ENCODE measurements at regions not wholly inside any gene's neighbourhood (a gene's known extent, or its start where the extent isn't known, plus 50 kb on each side); places are given as distances from the start of the nearest gene placed in this dataset.

DNA sequence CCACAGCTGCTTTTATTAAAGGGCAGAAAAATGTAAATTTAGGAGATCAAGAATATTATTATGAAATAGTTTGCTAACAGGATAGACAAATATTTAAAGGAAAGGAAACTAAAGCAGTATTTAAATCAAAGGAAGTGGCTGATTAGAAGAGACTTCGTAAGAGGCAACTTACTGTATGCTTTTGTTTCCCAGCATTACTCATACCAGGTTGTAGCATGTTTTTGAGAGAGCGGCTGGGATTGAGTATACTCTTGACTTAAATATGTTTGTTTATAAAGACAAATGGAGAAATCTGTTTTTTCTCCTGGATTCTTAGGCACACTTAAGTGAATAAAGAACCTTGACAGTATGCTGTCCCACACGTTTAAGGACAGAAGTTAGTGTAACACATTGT lies 293.7 kb downstream of the ZNF248 start:
- Histone ChIP-seq H3K9me3 (no peaks in the 10 kb centered on the region), H3K27ac (no peak overlapping the region), H3K4me1 (no peaks in the 10 kb centered on the region), H3K4me3 (no peak overlapping the region), H3K27me3 (no peaks in the 10 kb centered on the region), H3K36me3 (no peaks in the 10 kb centered on the region)
- DNase-seq (ENCODE audit: low spot score in 2 of 2), result no peak
- TF ChIP-seq POLR2AphosphoS5 (IDR thresholded peaks at IDR 0.05) (no peak), POLR2A (IDR thresholded peaks at IDR 0.05) (no peak)
- TF ChIP-seq, protein P1, sequence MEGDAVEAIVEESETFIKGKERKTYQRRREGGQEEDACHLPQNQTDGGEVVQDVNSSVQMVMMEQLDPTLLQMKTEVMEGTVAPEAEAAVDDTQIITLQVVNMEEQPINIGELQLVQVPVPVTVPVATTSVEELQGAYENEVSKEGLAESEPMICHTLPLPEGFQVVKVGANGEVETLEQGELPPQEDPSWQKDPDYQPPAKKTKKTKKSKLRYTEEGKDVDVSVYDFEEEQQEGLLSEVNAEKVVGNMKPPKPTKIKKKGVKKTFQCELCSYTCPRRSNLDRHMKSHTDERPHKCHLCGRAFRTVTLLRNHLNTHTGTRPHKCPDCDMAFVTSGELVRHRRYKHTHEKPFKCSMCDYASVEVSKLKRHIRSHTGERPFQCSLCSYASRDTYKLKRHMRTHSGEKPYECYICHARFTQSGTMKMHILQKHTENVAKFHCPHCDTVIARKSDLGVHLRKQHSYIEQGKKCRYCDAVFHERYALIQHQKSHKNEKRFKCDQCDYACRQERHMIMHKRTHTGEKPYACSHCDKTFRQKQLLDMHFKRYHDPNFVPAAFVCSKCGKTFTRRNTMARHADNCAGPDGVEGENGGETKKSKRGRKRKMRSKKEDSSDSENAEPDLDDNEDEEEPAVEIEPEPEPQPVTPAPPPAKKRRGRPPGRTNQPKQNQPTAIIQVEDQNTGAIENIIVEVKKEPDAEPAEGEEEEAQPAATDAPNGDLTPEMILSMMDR (IDR thresholded peaks at IDR 0.05), result no peak
- intact Hi-C loops (cut with DNase I; ENCODE audit: low total_unique reads), result no loop called here

DNA sequence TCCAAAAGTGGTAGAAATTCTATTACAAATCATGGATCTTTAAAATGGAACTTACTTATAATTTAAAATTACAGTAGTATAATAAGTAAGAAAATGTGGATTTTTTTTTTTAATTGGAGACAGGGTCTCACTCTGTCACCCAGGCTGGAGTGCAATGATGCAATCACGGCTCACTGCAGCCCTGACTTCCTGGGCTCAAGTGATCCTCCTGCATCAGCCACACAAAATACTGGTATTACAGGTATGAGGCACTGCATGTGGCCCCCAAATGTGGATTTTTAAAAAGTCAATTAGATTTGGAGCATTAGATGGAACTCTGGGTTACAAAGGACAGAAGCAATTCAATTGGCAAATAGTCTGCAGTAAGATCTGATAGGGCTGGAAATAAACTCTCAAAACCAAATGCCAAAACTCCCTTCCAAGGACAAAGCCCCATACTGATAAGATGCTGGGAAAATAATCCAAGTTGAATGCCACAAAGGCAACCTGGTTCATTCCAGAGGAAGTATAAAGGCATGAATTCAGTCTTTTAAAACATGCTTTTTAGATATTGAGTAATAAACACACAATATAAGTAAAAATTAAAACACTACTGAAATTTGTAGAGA lies 294.2 kb downstream of the ZNF248 start:
- H3K9me3 ChIP-seq, result no peaks in the 10 kb centered on the region
- no peak for DNase-seq (ENCODE audit: low spot score in 2 of 2)
- no peaks in the 10 kb centered on the region for H3K4me1 ChIP-seq
- H3K4me3 ChIP-seq, result no peak overlapping the region
- H3K27ac ChIP-seq, result no peak overlapping the region
- no peak for TF ChIP-seq POLR2AphosphoS5 (IDR thresholded peaks at IDR 0.05)
- TF ChIP-seq POLR2A (IDR thresholded peaks at IDR 0.05), result no peak
- TF ChIP-seq, protein P1 (IDR thresholded peaks at IDR 0.05), result no peak
- intact Hi-C loops (cut with DNase I; ENCODE audit: low total_unique reads), result no loop called here
- H3K27me3 ChIP-seq, result no peaks in the 10 kb centered on the region
- no peaks in the 10 kb centered on the region for H3K36me3 ChIP-seq

DNA sequence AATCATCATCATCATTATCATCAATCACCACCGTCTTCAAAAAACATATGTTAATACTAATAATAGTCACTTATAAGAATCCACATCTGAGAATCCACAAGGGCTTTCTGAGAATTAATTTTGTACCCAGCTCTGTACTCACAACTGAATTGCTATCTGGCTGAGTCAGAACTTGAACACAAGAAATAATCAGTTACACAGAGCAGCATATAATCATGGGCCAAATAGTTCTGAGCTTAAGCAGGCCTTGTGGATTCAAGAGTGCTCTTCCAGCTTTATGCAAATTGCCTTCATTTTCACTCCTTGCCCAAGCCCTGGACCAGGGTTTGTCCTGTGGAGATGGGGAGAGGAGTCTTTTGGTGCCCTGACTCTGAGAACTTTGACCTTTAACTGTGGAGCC lies 304.5 kb downstream of the ZNF248 start:
- DNase-seq (ENCODE audit: low spot score in 2 of 2), result no peak
- Histone ChIP-seq H3K4me3 (no peak overlapping the region), H3K4me1 (no peaks in the 10 kb centered on the region), H3K27ac (no peak overlapping the region), H3K27me3 (no peaks in the 10 kb centered on the region), H3K36me3 (no peaks in the 10 kb centered on the region), H3K9me3 (no peaks in the 10 kb centered on the region)
- TF ChIP-seq POLR2AphosphoS5 (IDR thresholded peaks at IDR 0.05), result no peak
- intact Hi-C loops (cut with DNase I; ENCODE audit: low total_unique reads), result no loop called here

DNA sequence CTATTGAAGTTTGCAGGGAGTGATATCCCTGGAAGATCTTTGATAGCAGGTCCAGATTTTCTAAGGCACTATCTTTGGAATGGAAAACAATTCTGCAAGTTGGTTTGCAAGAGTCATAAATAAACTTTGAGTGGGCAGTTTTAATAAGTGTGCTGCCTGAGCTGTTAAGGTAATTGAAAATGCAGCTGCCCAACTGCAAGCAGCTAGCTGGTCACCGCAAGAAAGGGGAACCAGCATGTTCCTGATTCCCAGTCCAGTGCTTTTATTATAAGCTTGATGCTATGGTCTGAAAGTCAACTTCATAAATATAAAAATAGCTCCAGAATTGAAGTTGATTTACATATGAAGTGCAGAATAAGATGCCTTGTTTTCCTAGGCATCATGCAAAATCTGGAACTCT lies 308.4 kb downstream of the ZNF248 start:
- Histone ChIP-seq H3K36me3 (no peaks in the 10 kb centered on the region), H3K4me1 (no peaks in the 10 kb centered on the region), H3K27ac (no peak overlapping the region), H3K27me3 (no peaks in the 10 kb centered on the region), H3K4me3 (no peak overlapping the region), H3K9me3 (no peaks in the 10 kb centered on the region)
- intact Hi-C loops (cut with DNase I; ENCODE audit: low total_unique reads), result no loop called here
- no peak for DNase-seq (ENCODE audit: low spot score in 2 of 2)
- no peak for TF ChIP-seq POLR2A (IDR thresholded peaks at IDR 0.05)
- TF ChIP-seq POLR2AphosphoS5 (IDR thresholded peaks at IDR 0.05), result no peak
- TF ChIP-seq, protein P1 (IDR thresholded peaks at IDR 0.05), result no peak

DNA sequence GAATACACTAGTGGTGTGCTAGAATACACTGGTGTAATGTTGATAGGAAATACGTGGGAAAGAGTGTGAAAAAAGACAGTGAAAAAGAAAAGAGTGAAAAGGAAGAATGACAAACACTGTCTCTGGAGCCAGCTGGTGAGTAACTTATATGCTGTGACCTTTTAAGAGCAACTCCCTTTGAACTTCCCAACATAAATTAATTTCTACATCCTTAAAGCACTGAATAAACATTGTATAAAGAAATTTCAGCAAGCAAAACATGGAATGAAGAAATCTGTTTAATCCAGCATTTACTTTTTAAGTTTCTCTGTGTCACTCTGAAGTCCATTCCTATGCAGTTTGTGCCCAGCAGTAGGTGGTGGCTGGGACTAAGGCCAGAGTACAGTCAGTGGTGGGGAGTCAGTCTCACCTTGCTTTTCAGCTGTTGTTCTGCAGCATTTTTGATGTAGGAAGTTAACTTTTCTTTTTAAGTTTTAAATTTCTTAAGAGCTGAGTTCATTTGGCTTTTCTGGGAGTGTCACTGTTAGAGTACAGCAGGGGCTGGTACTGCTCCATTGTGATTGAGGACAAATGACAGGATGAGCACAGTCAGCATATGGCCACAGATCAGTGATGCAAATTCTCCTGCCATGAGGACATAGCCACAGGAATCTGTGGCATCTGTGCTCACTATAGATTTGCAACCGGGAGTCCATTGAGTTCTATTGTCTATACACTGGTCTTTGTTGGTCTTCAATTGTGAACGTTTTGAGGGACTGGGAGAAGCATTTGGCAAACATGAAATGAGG lies 321.8 kb downstream of the ZNF248 start:
- no peak for TF ChIP-seq POLR2A (IDR thresholded peaks at IDR 0.05)
- TF ChIP-seq, protein P1 (IDR thresholded peaks at IDR 0.05), result no peak
- no peak for TF ChIP-seq POLR2AphosphoS5 (IDR thresholded peaks at IDR 0.05)
- no peaks in the 10 kb centered on the region for H3K9me3 ChIP-seq
- no peaks in the 10 kb centered on the region for H3K4me1 ChIP-seq
- no peaks in the 10 kb centered on the region for H3K27me3 ChIP-seq
- H3K4me3 ChIP-seq, result no peak overlapping the region
- DNase-seq (ENCODE audit: low spot score in 2 of 2), result no peak
- no peak overlapping the region for H3K27ac ChIP-seq
- intact Hi-C loops (cut with DNase I; ENCODE audit: low total_unique reads), result no loop called here
- no peaks in the 10 kb centered on the region for H3K36me3 ChIP-seq
